ENCODE measurements at regions not wholly inside any gene's neighbourhood (a gene's known extent, or its start where the extent isn't known, plus 50 kb on each side); places are given as distances from the start of the nearest gene placed in this dataset.

- TF ChIP-seq EZH2 (IDR thresholded peaks at IDR 0.05; ENCODE audit: insufficient read depth, poor library complexity, severe bottlenecking) (no peak), EZH2phosphoT487 (IDR thresholded peaks at IDR 0.05; ENCODE audit: insufficient read depth, low read depth) (no peak)
These were observed 110.8 kb upstream of the GADD45A start for GRCh38 chr1:67574221-67574620.
